HEK293 (cell line): ENCODE measurements at regions not wholly inside any gene's neighbourhood (a gene's known extent, or its start where the extent isn't known, plus 50 kb on each side); places are given as distances from the start of the nearest gene placed in this dataset.

Source experiments
- BCL11A ChIP-seq: fragments of 450-650 bp; formaldehyde crosslinking; IDR thresholded peaks from 2 replicates; pipeline ENCODE4 v1.5.1; 2016; ENCODE audit warnings: low read depth, missing biosample characterization, missing genetic modification characterization
- CTCF ChIP-seq: fragments of 450-650 bp; formaldehyde crosslinking; IDR thresholded peaks from 2 replicates; pipeline ENCODE4 v1.5.1; 2016; ENCODE audit warnings: missing biosample characterization, missing genetic modification characterization
- GLIS2 ChIP-seq: fragments of 450-650 bp; formaldehyde crosslinking; IDR thresholded peaks from 2 replicates; pipeline ENCODE4 v1.5.1; 2016; ENCODE audit warnings: missing biosample characterization, missing genetic modification characterization
- ZFP41 ChIP-seq: fragments of 450-650 bp; formaldehyde crosslinking; IDR thresholded peaks from 2 replicates; pipeline ENCODE4 v1.5.1; 2016; ENCODE audit warnings: missing biosample characterization, missing genetic modification characterization, borderline replicate concordance
- ZNF184 ChIP-seq: fragments of 450-650 bp; IDR thresholded peaks from 2 replicates; pipeline ENCODE4 v1.5.1; 2018; ENCODE audit warnings: missing biosample characterization, mild to moderate bottlenecking, missing genetic modification characterization
- ZNF248 ChIP-seq: fragments of 450-650 bp; formaldehyde crosslinking; IDR thresholded peaks from 2 replicates; pipeline ENCODE4 v1.5.1; 2017; ENCODE audit warnings: missing biosample characterization, missing genetic modification characterization

- TF ChIP-seq ZFP41 (tag by site-specific recombination) (no peak), CTCF (tag by site-specific recombination) (no peak), ZNF248 (tag by site-specific recombination) (no peak), ZNF184 (tag by site-specific recombination) (no peak), GLIS2 (tag by site-specific recombination) (no peak), BCL11A (tag by site-specific recombination) (no peak)
Observed at GRCh38 chr17:22518185-22518584, 825.9 kb downstream of the KCNJ18 start.
